GM19238 (cell line): ENCODE measurements at regions not wholly inside any gene's neighbourhood (a gene's known extent, or its start where the extent isn't known, plus 50 kb on each side); places are given as distances from the start of the nearest gene placed in this dataset.
"Not testable (repeated sequence)": the region's sequence is repeated elsewhere in the genome, so short reads cannot be mapped to it uniquely, and the experiment has no call there.

Experiments used
- DNase-seq: peaks from one replicate; pipeline ENCODE4 v3.0.0; 2011; ENCODE audit warnings: low spot score; ENCODE audit not compliant: insufficient read length

GRCh38 chr5:40453689-40454088 lies 226.0 kb upstream of the PTGER4 start:
- no peak for DNase-seq

- no peak for DNase-seq
Observed at GRCh38 chr5:40452874-40453624, 226.7 kb upstream of the PTGER4 start.

- no peak for DNase-seq
Observed at GRCh38 chr5:40447438-40447837, 232.3 kb upstream of the PTGER4 start.

- DNase-seq = no peak
Observed at GRCh38 chr5:40446910-40447309, 232.8 kb upstream of the PTGER4 start.

GRCh38 chr5:40442346-40442745 lies 237.4 kb upstream of the PTGER4 start:
- DNase-seq = no peak

GRCh38 chr5:40441733-40442132 lies 238.0 kb upstream of the PTGER4 start:
- no peak for DNase-seq

GRCh38 chr5:40440746-40441145 lies 239.0 kb upstream of the PTGER4 start:
- no peak for DNase-seq

- DNase-seq = not testable (repeated sequence)
Observed at GRCh38 chr5:40439103-40439502, 240.6 kb upstream of the PTGER4 start.

- DNase-seq = not testable (repeated sequence)
Observed at GRCh38 chr5:40438646-40439045, 241.1 kb upstream of the PTGER4 start.

- DNase-seq = no peak
Observed at GRCh38 chr5:40437452-40437861, 242.3 kb upstream of the PTGER4 start.

GRCh38 chr5:40436535-40437237 lies 243.0 kb upstream of the PTGER4 start:
- no peak for DNase-seq

GRCh38 chr5:40435706-40436105 lies 244.0 kb upstream of the PTGER4 start:
- DNase-seq = not testable (repeated sequence)

- DNase-seq = no peak
Observed at GRCh38 chr5:40432836-40433235, 246.9 kb upstream of the PTGER4 start.

- no peak for DNase-seq
Observed at GRCh38 chr5:40431734-40432133, 248.0 kb upstream of the PTGER4 start.

GRCh38 chr5:40430101-40430710 lies 249.5 kb upstream of the PTGER4 start:
- no peak for DNase-seq

- DNase-seq = no peak
Observed at GRCh38 chr5:40429258-40430100, 250.2 kb upstream of the PTGER4 start.

- DNase-seq = no peak
Observed at GRCh38 chr5:40428815-40429214, 250.9 kb upstream of the PTGER4 start.

GRCh38 chr5:40428126-40428525 lies 251.6 kb upstream of the PTGER4 start:
- DNase-seq = no peak

- not testable (repeated sequence) for DNase-seq
Observed at GRCh38 chr5:40417046-40417810, 262.5 kb upstream of the PTGER4 start.

- no peak for DNase-seq
Observed at GRCh38 chr5:40416588-40416987, 263.1 kb upstream of the PTGER4 start.

- no peak for DNase-seq
Observed at GRCh38 chr5:40416098-40416497, 263.6 kb upstream of the PTGER4 start.
